WTC11 (cell line): ENCODE measurements at regions not wholly inside any gene's neighbourhood (a gene's known extent, or its start where the extent isn't known, plus 50 kb on each side); places are given as distances from the start of the nearest gene placed in this dataset.

Experiments used
- ATAC-seq: fragments of 200-7000 bp; cut with Tn5 transposase; 2 replicates; pipeline ENCODE4 v1.10.0; 2021; ENCODE audit warnings: mild to moderate bottlenecking, moderate library complexity
- CTCF ChIA-PET: fragments of 300-600 bp; sonication (Branson Sonifier 250); formaldehyde crosslinking; loops from one replicate; lab custom pipeline; 2021; ENCODE audit warnings: antibody characterized with exemption; lab: Charles Lee
- POLR2A ChIA-PET: fragments of 350-600 bp; sonication (Branson Sonifier 250); formaldehyde crosslinking; loops from one replicate; lab custom pipeline; 2021; ENCODE audit warnings: antibody characterized with exemption; lab: Charles Lee
- DNase-seq: peaks from one replicate; pipeline ENCODE4 v3.0.0; 2021; ENCODE audit warnings: low spot score
- H3K27ac Mint-ChIP-seq: 2 replicates; pipeline ENCODE4 v1.8.0; 2021; ENCODE audit warnings: mixed read lengths
- H3K27me3 Mint-ChIP-seq: 2 replicates; pipeline ENCODE4 v1.8.0; 2021; ENCODE audit warnings: low read depth, mild to moderate bottlenecking, moderate library complexity, mixed read lengths
- H3K36me3 Mint-ChIP-seq: 2 replicates; pipeline ENCODE4 v1.8.0; 2021; ENCODE audit warnings: mixed read lengths
- H3K4me1 Mint-ChIP-seq: 2 replicates; pipeline ENCODE4 v1.8.0; 2022; ENCODE audit warnings: mixed read lengths
- H3K4me3 Mint-ChIP-seq: 2 replicates; pipeline ENCODE4 v1.8.0; 2021; ENCODE audit warnings: mild to moderate bottlenecking, moderate library complexity, mixed read lengths
- H3K9me3 Mint-ChIP-seq: 2 replicates; pipeline ENCODE4 v1.8.0; 2021; ENCODE audit warnings: mixed read lengths
- AR ChIP-seq: fragments of 250-450 bp; sonication (Bioruptor Pico); IDR thresholded peaks from 2 replicates; pipeline ENCODE4 v1.9.0; 2021; ENCODE audit warnings: mild to moderate bottlenecking
- ATF1 ChIP-seq: sonication (generic); formaldehyde crosslinking; IDR thresholded peaks from 2 replicates; pipeline ENCODE4 v1.8.1; 2023; ENCODE audit warnings: mild to moderate bottlenecking, moderate library complexity, missing genetic modification reagents
- CREB1 ChIP-seq: sonication (generic); formaldehyde crosslinking; IDR thresholded peaks from 2 replicates; pipeline ENCODE4 v1.8.0; 2023; ENCODE audit warnings: mild to moderate bottlenecking, missing genetic modification reagents
- CREM ChIP-seq: sonication (generic); formaldehyde crosslinking; IDR thresholded peaks from 2 replicates; pipeline ENCODE4 v1.8.1; 2022; ENCODE audit warnings: mild to moderate bottlenecking, missing genetic modification reagents, moderate library complexity
- E2F4 ChIP-seq: sonication (generic); formaldehyde crosslinking; IDR thresholded peaks from 2 replicates; pipeline ENCODE4 v1.8.1; 2022; ENCODE audit warnings: low read depth, mild to moderate bottlenecking, moderate library complexity, missing genetic modification reagents, borderline replicate concordance
- ELF4 ChIP-seq: sonication (generic); formaldehyde crosslinking; IDR thresholded peaks from 2 replicates; pipeline ENCODE4 v1.8.1; 2022; ENCODE audit warnings: low read depth, mild to moderate bottlenecking, moderate library complexity, missing genetic modification reagents
- EMX1 ChIP-seq: fragments of 250-450 bp; sonication (Bioruptor Pico); IDR thresholded peaks from 2 replicates; pipeline ENCODE4 v1.8.0; 2021; ENCODE audit warnings: mild to moderate bottlenecking
- ESRRA ChIP-seq: sonication (generic); formaldehyde crosslinking; IDR thresholded peaks from 2 replicates; pipeline ENCODE4 v1.8.1; 2022; ENCODE audit warnings: mild to moderate bottlenecking, missing genetic modification reagents, borderline replicate concordance
- FOXP1 ChIP-seq: sonication (generic); formaldehyde crosslinking; IDR thresholded peaks from 2 replicates; pipeline ENCODE4 v1.8.0; 2022; ENCODE audit warnings: missing genetic modification reagents, mild to moderate bottlenecking, moderate library complexity, borderline replicate concordance
- GRHL2 ChIP-seq: fragments of 250-450 bp; sonication (Bioruptor Pico); IDR thresholded peaks from 2 replicates; pipeline ENCODE4 v1.8.0; 2022; ENCODE audit warnings: mild to moderate bottlenecking, moderate library complexity; ENCODE audit not compliant: insufficient replicate concordance, severe bottlenecking
- IRF2 ChIP-seq: sonication (generic); formaldehyde crosslinking; IDR thresholded peaks from 2 replicates; pipeline ENCODE4 v1.8.0; 2022; ENCODE audit warnings: low read depth, missing genetic modification reagents, borderline replicate concordance
- NFATC4 ChIP-seq: fragments of 250-450 bp; sonication (Bioruptor Pico); IDR thresholded peaks from 2 replicates; pipeline ENCODE4 v1.9.0; 2021; ENCODE audit warnings: mild to moderate bottlenecking
- PRRX2 ChIP-seq: fragments of 250-450 bp; sonication (Bioruptor Pico); IDR thresholded peaks from 2 replicates; pipeline ENCODE4 v1.8.0; 2021; ENCODE audit warnings: mild to moderate bottlenecking
- RORB ChIP-seq: fragments of 250-450 bp; sonication (Bioruptor Pico); IDR thresholded peaks from 2 replicates; pipeline ENCODE4 v1.9.0; 2021; ENCODE audit warnings: mild to moderate bottlenecking
- SOX15 ChIP-seq: fragments of 250-450 bp; sonication (Bioruptor Pico); IDR thresholded peaks from 2 replicates; pipeline ENCODE4 v1.9.0; 2021; ENCODE audit warnings: mild to moderate bottlenecking
- TEAD4 ChIP-seq: sonication (generic); formaldehyde crosslinking; IDR thresholded peaks from 2 replicates; pipeline ENCODE4 v1.8.0; 2022; ENCODE audit warnings: mild to moderate bottlenecking, missing genetic modification reagents
- ZBTB21 ChIP-seq: sonication (generic); formaldehyde crosslinking; IDR thresholded peaks from 2 replicates; pipeline ENCODE4 v1.8.1; 2023; ENCODE audit warnings: mild to moderate bottlenecking, missing genetic modification reagents, borderline replicate concordance
- ZNF396 ChIP-seq: fragments of 250-450 bp; sonication (Bioruptor Pico); IDR thresholded peaks from 2 replicates; pipeline ENCODE4 v1.8.0; 2021; ENCODE audit warnings: mild to moderate bottlenecking, moderate library complexity, borderline replicate concordance
- ZNF423 ChIP-seq: fragments of 250-450 bp; sonication (Bioruptor Pico); IDR thresholded peaks from 2 replicates; pipeline ENCODE4 v2.1.2; 2022; ENCODE audit warnings: mild to moderate bottlenecking, moderate library complexity
- ZNF671 ChIP-seq: fragments of 250-450 bp; sonication (Bioruptor Pico); IDR thresholded peaks from 2 replicates; pipeline ENCODE4 v1.8.0; 2021; ENCODE audit warnings: mild to moderate bottlenecking
- TF ChIP-seq, protein P1 (sequence below): sonication (generic); formaldehyde crosslinking; IDR thresholded peaks from 2 replicates; pipeline ENCODE4 v1.8.0; 2022; ENCODE audit warnings: mild to moderate bottlenecking, missing genetic modification reagents
- TF ChIP-seq, protein P2 (sequence below): sonication (generic); formaldehyde crosslinking; IDR thresholded peaks from 2 replicates; pipeline ENCODE4 v1.8.0; 2022; ENCODE audit warnings: mild to moderate bottlenecking, missing genetic modification reagents
- TF ChIP-seq, protein P3 (sequence below): sonication (generic); formaldehyde crosslinking; IDR thresholded peaks from 2 replicates; pipeline ENCODE4 v1.8.1; 2022; ENCODE audit warnings: mild to moderate bottlenecking, missing genetic modification reagents, moderate library complexity, borderline replicate concordance
- TF ChIP-seq, protein P4 (sequence below): sonication (generic); formaldehyde crosslinking; IDR thresholded peaks from 2 replicates; pipeline ENCODE4 v1.8.0; 2022; ENCODE audit warnings: mild to moderate bottlenecking, missing genetic modification reagents
- TF ChIP-seq, protein P5 (sequence below): sonication (generic); formaldehyde crosslinking; conservative IDR thresholded peaks from 2 replicates; pipeline ENCODE4 v1.8.1; 2022; ENCODE audit warnings: mild to moderate bottlenecking, missing genetic modification reagents

DNA sequence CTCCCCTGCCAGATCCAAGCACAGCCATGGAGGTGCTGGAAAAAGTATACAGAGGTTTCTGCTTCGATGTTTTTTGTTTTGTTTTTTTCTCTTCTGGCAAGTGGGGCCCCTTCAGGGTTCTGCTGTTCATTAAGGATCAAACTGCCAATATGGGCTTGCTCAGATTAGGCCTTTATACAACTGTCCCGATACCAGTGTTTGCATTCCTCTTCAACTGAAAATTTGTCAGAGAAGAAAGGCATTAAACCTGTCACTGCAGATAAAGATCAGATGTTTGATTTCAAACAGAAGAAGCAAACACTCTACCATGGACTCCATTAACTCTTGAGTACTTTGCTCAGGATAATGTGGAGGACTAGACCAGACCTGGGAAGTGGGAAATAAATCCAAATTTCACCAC is 396.0 kb upstream of the SMIM21 start:
- Mint-ChIP-seq H3K9me3 (peaks cover 14% of the 10 kb centered on the region), H3K4me1 (peaks cover 36% of the 10 kb centered on the region), H3K27me3 (no peaks in the 10 kb centered on the region), H3K4me3 (no peak overlapping the region), H3K27ac (no peak overlapping the region), H3K36me3 (no peaks in the 10 kb centered on the region; the same call in none of the 2 replicates)
- TF ChIP-seq RORB (CRISPR knock-in tag), result peak; percentile 64; the same call in 1 of the 2 replicates
- no peak for TF ChIP-seq GRHL2 (CRISPR knock-in tag)
- no peak for DNase-seq
- POLR2A ChIA-PET, result no interaction called here
- ATAC-seq, result no peak
- CTCF ChIA-PET, result no interaction called here

- no peaks in the 10 kb centered on the region for H3K36me3 Mint-ChIP-seq
- ChIA-PET POLR2A (no interaction called here), CTCF (no interaction called here)
- DNase-seq (no peak), ATAC-seq (no peak)
- no peak overlapping the region for H3K4me3 Mint-ChIP-seq
- 0 out of 2 replicates have a peak, but pooled peaks cover 3% of the 10 kb centered on the region for H3K4me1 Mint-ChIP-seq
- H3K27ac Mint-ChIP-seq, result no peak overlapping the region
- peaks cover 13% of the 10 kb centered on the region for H3K9me3 Mint-ChIP-seq
- no peak for TF ChIP-seq E2F4 (CRISPR knock-in tag)
- TF ChIP-seq, protein P1, sequence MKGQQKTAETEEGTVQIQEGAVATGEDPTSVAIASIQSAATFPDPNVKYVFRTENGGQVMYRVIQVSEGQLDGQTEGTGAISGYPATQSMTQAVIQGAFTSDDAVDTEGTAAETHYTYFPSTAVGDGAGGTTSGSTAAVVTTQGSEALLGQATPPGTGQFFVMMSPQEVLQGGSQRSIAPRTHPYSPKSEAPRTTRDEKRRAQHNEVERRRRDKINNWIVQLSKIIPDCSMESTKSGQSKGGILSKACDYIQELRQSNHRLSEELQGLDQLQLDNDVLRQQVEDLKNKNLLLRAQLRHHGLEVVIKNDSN (CRISPR knock-in tag), result no peak
- TF ChIP-seq ZNF671, result no peak
- no peak for TF ChIP-seq ATF1 (CRISPR knock-in tag)
- TF ChIP-seq, protein P2, sequence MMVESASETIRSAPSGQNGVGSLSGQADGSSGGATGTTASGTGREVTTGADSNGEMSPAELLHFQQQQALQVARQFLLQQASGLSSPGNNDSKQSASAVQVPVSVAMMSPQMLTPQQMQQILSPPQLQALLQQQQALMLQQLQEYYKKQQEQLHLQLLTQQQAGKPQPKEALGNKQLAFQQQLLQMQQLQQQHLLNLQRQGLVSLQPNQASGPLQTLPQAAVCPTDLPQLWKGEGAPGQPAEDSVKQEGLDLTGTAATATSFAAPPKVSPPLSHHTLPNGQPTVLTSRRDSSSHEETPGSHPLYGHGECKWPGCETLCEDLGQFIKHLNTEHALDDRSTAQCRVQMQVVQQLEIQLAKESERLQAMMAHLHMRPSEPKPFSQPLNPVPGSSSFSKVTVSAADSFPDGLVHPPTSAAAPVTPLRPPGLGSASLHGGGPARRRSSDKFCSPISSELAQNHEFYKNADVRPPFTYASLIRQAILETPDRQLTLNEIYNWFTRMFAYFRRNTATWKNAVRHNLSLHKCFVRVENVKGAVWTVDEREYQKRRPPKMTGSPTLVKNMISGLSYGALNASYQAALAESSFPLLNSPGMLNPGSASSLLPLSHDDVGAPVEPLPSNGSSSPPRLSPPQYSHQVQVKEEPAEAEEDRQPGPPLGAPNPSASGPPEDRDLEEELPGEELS (CRISPR knock-in tag), result no peak
- no peaks in the 10 kb centered on the region for H3K27me3 Mint-ChIP-seq
These were observed 390.9 kb upstream of the SMIM21 start for GRCh38 chr18:75818383-75818782.

- Mint-ChIP-seq H3K4me1 (0 out of 2 replicates have a peak, but pooled peaks cover 3% of the 10 kb centered on the region), H3K4me3 (no peak overlapping the region), H3K27ac (no peak overlapping the region), H3K27me3 (no peaks in the 10 kb centered on the region; the same call in 1 of the 2 replicates), H3K36me3 (no peaks in the 10 kb centered on the region), H3K9me3 (peaks cover 18% of the 10 kb centered on the region)
- no peak for DNase-seq
- TF ChIP-seq CREM (CRISPR knock-in tag), result no peak
- TF ChIP-seq ELF4 (CRISPR knock-in tag), result no peak
- TF ChIP-seq, protein P3, sequence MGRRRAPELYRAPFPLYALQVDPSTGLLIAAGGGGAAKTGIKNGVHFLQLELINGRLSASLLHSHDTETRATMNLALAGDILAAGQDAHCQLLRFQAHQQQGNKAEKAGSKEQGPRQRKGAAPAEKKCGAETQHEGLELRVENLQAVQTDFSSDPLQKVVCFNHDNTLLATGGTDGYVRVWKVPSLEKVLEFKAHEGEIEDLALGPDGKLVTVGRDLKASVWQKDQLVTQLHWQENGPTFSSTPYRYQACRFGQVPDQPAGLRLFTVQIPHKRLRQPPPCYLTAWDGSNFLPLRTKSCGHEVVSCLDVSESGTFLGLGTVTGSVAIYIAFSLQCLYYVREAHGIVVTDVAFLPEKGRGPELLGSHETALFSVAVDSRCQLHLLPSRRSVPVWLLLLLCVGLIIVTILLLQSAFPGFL (CRISPR knock-in tag), result no peak
- TF ChIP-seq FOXP1 (CRISPR knock-in tag), result no peak
- TF ChIP-seq CREB1, result no peak
- no peak for TF ChIP-seq PRRX2 (CRISPR knock-in tag)
- no peak for TF ChIP-seq ZBTB21 (CRISPR knock-in tag)
- TF ChIP-seq EMX1 (CRISPR knock-in tag), result no peak
- TF ChIP-seq TEAD4 (CRISPR knock-in tag), result no peak
- no peak for TF ChIP-seq ZNF396 (CRISPR knock-in tag)
- TF ChIP-seq NFATC4, result no peak
- no peak for TF ChIP-seq IRF2 (CRISPR knock-in tag)
- no peak for TF ChIP-seq ESRRA (CRISPR knock-in tag)
- no peak for TF ChIP-seq ZNF423 (CRISPR knock-in tag)
- TF ChIP-seq, protein P4, sequence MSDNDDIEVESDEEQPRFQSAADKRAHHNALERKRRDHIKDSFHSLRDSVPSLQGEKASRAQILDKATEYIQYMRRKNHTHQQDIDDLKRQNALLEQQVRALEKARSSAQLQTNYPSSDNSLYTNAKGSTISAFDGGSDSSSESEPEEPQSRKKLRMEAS (CRISPR knock-in tag), result no peak
- TF ChIP-seq, protein P5, sequence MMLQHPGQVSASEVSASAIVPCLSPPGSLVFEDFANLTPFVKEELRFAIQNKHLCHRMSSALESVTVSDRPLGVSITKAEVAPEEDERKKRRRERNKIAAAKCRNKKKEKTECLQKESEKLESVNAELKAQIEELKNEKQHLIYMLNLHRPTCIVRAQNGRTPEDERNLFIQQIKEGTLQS, result no peak
- TF ChIP-seq SOX15 (CRISPR knock-in tag), result no peak
- TF ChIP-seq AR, result no peak
- CTCF ChIA-PET, result no interaction called here
- ATAC-seq, result no peak
- POLR2A ChIA-PET, result no interaction called here
These were observed 388.3 kb upstream of the SMIM21 start for GRCh38 chr18:75815767-75816166.
